Naive B cell (primary cell): ENCODE measurements at regions not wholly inside any gene's neighbourhood (a gene's known extent, or its start where the extent isn't known, plus 50 kb on each side); places are given as distances from the start of the nearest gene placed in this dataset.

ENCODE experiments used
- ATAC-seq, 2 donors: fragments of 150-1000 bp; cut with Tn5 transposase; 2 replicates each; pipeline ENCODE4 v1.10.0; 2021; ENCODE audit warnings: low read depth in 2 of 2, mild to moderate bottlenecking in 2 of 2, moderate library complexity in 2 of 2
- DNase-seq: peaks from one replicate; pipeline ENCODE4 v3.0.0; 2022
- H3K27ac Mint-ChIP-seq, 6 donors: one replicate each; pipeline ENCODE4 v1.8.0; 2020 to 2022; ENCODE audit warnings: mild to moderate bottlenecking in 6 of 6, mixed read lengths in 6 of 6, moderate library complexity in 5 of 6, inconsistent platforms in 2 of 6
- H3K27me3 Mint-ChIP-seq, 3 donors: one replicate each; pipeline ENCODE4 v1.8.0; 2021 to 2022; ENCODE audit warnings: mixed read lengths in 3 of 3, mild to moderate bottlenecking in 1 of 3
- H3K36me3 Mint-ChIP-seq, 2 donors: one replicate each; pipeline ENCODE4 v1.8.0; 2020 to 2022; ENCODE audit warnings: mixed read lengths in 2 of 2, inconsistent platforms in 1 of 2, mild to moderate bottlenecking in 1 of 2
- H3K4me1 Mint-ChIP-seq, 3 donors: one replicate each; pipeline ENCODE4 v1.8.0; 2020 to 2022; ENCODE audit warnings: mixed read lengths in 3 of 3, inconsistent platforms in 1 of 3, mild to moderate bottlenecking in 1 of 3, moderate library complexity in 1 of 3
- H3K4me3 Mint-ChIP-seq, 8 donors: one replicate each; pipeline ENCODE4 v1.8.0; 2020 to 2022; ENCODE audit warnings: mild to moderate bottlenecking in 8 of 8, mixed read lengths in 8 of 8, moderate library complexity in 8 of 8, inconsistent platforms in 2 of 8
- H3K9me3 Mint-ChIP-seq, 7 donors: one replicate each; pipeline ENCODE4 v1.8.0; 2020 to 2022; ENCODE audit warnings: mixed read lengths in 7 of 7, mild to moderate bottlenecking in 5 of 7, inconsistent platforms in 2 of 7, moderate library complexity in 1 of 7

DNA sequence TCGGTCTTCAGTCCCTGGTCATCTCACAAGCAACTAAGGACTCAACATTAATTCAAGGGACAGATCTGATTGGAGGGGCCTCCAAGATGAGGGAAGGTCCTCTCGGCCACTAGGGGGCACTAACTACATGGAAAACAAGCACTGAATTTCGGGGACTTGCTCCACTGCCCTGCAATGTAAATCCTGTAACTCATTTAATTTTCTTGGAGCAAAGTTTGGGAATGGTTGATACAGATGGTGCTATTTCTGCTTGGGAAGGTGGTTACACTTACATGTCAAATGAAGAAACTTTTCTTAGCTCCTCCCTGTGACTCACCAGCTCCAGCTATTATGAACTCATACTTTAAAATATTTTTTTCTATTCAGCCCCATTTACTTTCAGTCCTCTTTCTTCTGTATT, 97.4 kb upstream of the KCNJ15 start:
- Mint-ChIP-seq H3K36me3 (no peaks in the 10 kb centered on the region), H3K9me3 (no peaks in the 10 kb centered on the region), H3K4me3 (no peak overlapping the region), H3K27ac (no peak overlapping the region), H3K27me3 (peaks cover 14 to 31% (median 24%) of the 10 kb centered on the region in 3 donors), H3K4me1 (no peaks in the 10 kb centered on the region)
- no peak for DNase-seq
- ATAC-seq, result no peak

DNA sequence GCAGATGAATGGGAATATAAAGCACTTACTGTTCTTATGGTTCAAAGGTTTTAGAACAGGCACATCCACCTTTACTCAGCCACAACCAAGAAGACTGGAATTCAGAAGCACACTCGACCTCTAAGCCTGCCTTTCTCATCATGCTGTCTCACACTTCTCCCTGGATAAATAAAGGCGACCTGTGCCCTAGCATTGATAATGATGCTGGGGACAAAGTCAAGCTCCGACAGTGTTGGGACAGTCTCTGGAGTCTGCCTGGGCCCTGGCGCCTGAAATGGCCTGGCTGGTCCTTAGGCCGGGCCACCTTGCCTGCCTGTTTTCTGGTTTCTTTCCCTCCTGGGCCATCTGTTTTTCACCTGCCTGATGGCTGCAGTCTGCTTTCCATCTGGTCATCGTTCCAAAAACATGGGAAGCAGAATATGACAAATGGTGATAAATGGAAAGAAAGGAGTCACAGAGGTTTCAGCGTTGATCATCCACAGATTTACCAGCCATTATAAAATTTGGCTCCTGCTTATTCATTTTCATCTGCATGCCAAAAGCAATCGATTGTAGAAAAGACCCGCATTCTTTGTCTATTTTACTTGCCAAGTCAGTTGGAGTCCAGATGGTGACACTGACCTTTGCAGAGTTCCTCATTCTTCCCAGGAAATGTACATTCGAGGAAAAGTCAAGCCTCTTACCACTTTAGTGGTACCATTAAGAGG, 91.2 kb upstream of the KCNJ15 start:
- no peak overlapping the region for H3K4me3 Mint-ChIP-seq
- H3K4me1 Mint-ChIP-seq, result no peaks in the 10 kb centered on the region
- no peak overlapping the region for H3K27ac Mint-ChIP-seq
- H3K36me3 Mint-ChIP-seq, result no peaks in the 10 kb centered on the region
- H3K9me3 Mint-ChIP-seq, result no peaks in the 10 kb centered on the region
- no peak for DNase-seq
- ATAC-seq, result no peak
- peaks cover 0 to 5% (median 4%) of the 10 kb centered on the region in 3 donors for H3K27me3 Mint-ChIP-seq

DNA sequence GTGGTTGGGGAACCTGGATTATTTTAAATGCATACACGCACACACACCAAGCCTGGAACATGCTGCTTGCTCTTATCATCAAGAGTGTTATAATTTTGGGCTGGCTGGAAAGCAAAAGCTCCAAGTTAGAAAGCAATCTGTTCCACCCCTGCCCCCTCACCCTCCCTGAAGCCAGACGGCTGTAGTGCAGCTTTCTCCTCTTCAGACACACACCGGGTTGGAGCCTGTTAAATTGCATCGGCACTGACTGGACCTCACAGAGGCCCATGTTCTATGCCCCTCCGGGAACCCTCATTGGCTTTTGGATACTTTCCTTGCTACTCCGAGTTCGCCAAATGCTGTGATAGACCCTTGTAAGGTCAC, 90.6 kb upstream of the KCNJ15 start:
- no peak for DNase-seq
- Mint-ChIP-seq H3K9me3 (no peaks in the 10 kb centered on the region), H3K27me3 (peaks cover 0 to 5% (median 4%) of the 10 kb centered on the region in 3 donors), H3K4me1 (no peaks in the 10 kb centered on the region), H3K36me3 (no peaks in the 10 kb centered on the region), H3K27ac (no peak overlapping the region), H3K4me3 (no peak overlapping the region)
- no peak for ATAC-seq

DNA sequence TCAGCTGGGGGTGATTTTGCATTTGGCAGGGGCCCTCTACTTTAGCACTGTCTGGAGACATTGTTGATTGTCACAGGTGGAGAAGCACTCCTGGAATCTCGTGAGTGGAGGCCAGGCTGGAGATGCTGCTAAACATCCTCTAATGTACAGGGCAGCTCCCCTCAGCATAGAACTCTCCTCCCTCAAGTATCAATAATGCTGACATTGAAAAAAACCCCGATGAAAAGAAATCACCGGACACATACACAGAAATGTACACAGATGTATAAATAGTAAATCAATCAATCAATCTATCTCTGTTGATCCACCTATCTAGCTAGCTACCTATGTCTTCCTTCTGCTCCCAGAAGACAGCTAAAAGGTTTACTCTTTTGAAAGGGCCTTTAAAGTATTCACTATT, 89.4 kb upstream of the KCNJ15 start:
- DNase-seq (no peak), ATAC-seq (no peak)
- no peak overlapping the region for H3K4me3 Mint-ChIP-seq

DNA sequence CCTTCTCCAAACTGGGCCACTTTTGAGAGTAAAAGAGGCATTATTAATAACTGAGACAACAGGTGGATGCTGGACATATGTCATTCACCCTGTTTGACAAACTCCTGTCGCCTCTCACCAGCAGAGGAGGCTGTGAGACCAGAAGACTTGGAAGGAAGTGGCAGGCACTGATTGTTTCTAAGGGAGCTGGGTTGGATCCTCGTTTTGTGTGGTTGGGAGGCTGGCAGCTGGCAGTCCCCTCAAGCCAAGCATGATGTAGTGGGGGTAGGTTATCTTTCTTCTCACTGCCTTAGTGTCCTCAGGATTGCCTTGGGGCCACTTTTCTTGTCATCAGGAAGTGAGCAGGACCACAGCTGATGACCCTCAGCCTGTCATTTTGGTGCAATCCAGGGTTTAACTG, 86.5 kb upstream of the KCNJ15 start:
- Mint-ChIP-seq H3K9me3 (peaks cover 0 to 1% (median 0%) of the 10 kb centered on the region in 7 donors), H3K4me1 (no peaks in the 10 kb centered on the region), H3K27me3 (peaks cover 0 to 7% (median 5%) of the 10 kb centered on the region in 3 donors), H3K36me3 (no peaks in the 10 kb centered on the region), H3K27ac (no peak overlapping the region), H3K4me3 (no peak overlapping the region)
- ATAC-seq, result no peak
- DNase-seq, result no peak

More for the DNA sequence above, 89.4 kb upstream of the KCNJ15 start:
- no peaks in the 10 kb centered on the region for H3K36me3 Mint-ChIP-seq
- no peaks in the 10 kb centered on the region for H3K4me1 Mint-ChIP-seq
- H3K27ac Mint-ChIP-seq, result peak overlapping the region in 1 of 6 donors; percentile 30
- H3K9me3 Mint-ChIP-seq, result no peaks in the 10 kb centered on the region
- H3K27me3 Mint-ChIP-seq, result peaks cover 0 to 10% (median 3%) of the 10 kb centered on the region in 3 donors

DNA sequence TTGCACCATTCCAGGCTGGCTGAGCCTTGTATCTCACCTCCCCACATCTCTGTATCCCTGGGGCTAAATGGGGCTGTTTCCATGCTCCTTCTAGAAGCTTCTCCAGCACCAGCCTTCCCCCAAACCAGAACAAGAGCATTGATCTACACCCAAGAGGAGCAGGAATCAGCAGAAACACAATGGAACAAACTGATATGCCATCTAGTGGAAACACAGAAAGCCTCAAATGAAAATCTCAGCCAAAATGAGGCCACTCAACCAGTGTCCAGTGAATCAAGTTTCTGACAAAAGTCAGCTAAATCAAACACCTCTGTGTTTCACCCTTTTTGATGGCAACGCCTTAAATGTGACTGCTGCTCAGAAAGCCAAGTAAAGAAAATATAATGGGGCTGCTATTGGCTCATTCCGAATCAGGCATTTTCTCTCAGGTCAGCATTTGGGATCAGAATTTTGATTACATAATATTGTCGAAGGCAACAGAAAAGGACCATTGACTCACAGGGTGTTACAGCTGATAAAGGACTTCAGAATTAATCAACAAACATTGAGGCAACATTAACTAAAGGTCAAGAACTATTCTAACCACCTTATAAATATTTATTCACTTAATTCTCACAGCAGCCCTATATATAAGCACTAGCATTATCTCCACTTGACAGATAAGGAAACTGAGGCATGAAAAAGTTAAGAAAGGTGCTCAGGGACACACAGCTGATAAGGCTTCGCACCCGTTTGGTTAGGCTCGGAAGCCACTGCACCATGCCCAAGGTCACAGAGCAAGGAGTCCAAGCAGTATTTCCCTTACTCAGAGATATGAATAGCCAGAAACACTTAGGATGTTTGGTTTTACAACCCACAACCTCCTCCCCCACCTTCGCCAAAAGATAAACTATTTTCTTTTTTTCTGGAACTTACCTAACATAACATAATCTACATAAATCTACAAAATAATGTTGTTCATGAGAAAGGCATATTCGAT, 85.8 kb upstream of the KCNJ15 start:
- no peaks in the 10 kb centered on the region for H3K4me1 Mint-ChIP-seq
- H3K9me3 Mint-ChIP-seq, result peaks cover 0 to 1% (median 0%) of the 10 kb centered on the region in 7 donors
- H3K27ac Mint-ChIP-seq, result no peak overlapping the region
- peaks cover 0 to 7% (median 5%) of the 10 kb centered on the region in 3 donors for H3K27me3 Mint-ChIP-seq
- DNase-seq, result no peak
- H3K36me3 Mint-ChIP-seq, result no peaks in the 10 kb centered on the region
- H3K4me3 Mint-ChIP-seq, result no peak overlapping the region
- no peak for ATAC-seq

DNA sequence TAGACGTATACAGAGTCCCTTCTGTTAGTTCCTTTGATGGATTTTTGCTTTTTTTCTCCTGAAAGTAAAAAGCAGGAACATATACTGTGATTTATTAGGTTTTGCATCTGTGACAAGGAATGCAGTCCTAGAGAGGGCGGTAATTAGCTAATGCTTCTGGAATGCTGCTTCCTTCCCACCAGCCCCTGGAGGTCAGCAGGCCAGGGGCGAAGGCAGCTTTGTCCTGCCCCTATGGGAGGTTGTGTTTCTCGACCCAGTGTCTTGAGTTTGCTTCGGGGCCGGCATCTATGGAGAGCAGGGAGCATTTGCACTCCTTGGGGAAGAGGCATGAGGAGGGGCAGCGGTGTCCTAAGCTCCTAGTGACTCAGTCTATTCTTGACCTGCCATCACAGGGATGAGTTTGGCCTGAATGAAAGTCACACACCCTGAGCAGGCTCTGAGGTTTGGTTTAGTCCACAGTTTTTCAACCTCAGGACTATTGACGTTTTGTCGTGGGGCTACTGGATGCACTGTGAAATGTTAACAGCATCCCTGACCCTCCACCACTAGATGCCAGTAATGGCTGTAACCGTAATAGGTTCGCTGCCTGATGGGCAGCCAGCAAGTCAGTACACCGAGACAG, 85.0 kb upstream of the KCNJ15 start:
- no peaks in the 10 kb centered on the region for H3K4me1 Mint-ChIP-seq
- no peak overlapping the region for H3K4me3 Mint-ChIP-seq
- ATAC-seq (no peak), DNase-seq (no peak)
- H3K27me3 Mint-ChIP-seq, result peaks cover 0 to 7% (median 5%) of the 10 kb centered on the region in 3 donors
- peak overlapping the region in 1 of 6 donors; percentile 52 for H3K27ac Mint-ChIP-seq
- peaks cover 0 to 1% (median 0%) of the 10 kb centered on the region in 7 donors for H3K9me3 Mint-ChIP-seq
- H3K36me3 Mint-ChIP-seq, result no peaks in the 10 kb centered on the region

DNA sequence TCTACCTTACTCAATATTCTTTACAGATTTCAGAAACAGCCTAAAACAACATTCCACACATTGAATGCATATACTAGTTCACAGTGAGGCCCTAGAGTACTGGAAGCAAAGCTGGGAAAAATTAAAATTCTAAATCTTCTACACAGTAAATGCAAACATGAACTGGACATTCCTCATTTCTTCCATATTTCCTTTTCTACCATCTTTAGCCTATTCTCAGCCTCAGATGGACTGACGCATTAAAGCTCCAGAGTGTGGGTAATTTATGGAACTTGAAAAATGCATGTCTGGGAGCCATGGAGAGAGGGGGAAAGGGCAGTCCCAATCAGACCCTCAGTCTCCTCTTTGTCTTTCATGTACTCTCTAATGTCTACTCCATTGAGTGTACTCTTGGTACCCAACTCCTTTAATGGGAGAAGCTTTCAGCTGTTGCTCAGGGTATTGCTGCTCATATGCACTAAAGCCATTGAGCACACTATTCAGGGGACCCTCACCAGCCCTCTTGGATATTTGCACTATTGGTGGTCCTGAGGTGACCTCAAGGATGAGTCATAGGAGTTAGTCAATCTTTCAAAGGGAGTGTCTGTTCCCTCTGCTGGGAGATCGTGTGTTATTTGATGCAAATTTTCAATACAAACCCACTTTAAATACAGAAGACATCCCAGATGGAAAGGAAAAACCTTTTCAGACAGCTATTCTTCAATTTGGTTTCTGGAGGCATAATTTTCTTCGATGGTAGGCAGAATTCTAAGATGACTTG, 83.3 kb upstream of the KCNJ15 start:
- ATAC-seq, result no peak
- no peak for DNase-seq
- Mint-ChIP-seq H3K27me3 (peaks cover 5 to 7% (median 6%) of the 10 kb centered on the region in 3 donors), H3K4me1 (no peaks in the 10 kb centered on the region), H3K36me3 (no peaks in the 10 kb centered on the region), H3K27ac (no peak overlapping the region), H3K4me3 (no peak overlapping the region), H3K9me3 (peaks cover 0 to 4% (median 0%) of the 10 kb centered on the region in 7 donors)

DNA sequence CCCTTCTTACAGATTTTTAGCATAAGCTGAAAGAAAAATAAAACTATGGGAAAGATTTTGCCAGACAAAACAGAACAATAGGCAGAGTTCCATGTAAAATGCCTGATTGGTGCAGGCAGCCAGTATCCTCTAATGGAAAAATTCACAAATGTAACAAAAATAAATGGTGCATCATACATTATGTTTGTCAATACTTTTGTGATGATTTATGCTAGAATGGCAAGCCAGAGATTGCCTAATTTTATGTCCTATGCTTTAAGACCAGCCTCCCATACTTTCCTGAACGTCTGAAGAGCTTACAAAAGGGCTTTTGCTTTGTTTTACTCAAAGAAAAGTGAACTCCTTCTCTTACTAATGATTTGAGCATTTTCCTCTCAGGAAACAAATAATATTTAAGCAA, 81.5 kb upstream of the KCNJ15 start:
- H3K9me3 Mint-ChIP-seq, result peaks cover 0 to 5% (median 0%) of the 10 kb centered on the region in 7 donors
- DNase-seq, result no peak
- no peaks in the 10 kb centered on the region for H3K4me1 Mint-ChIP-seq

DNA sequence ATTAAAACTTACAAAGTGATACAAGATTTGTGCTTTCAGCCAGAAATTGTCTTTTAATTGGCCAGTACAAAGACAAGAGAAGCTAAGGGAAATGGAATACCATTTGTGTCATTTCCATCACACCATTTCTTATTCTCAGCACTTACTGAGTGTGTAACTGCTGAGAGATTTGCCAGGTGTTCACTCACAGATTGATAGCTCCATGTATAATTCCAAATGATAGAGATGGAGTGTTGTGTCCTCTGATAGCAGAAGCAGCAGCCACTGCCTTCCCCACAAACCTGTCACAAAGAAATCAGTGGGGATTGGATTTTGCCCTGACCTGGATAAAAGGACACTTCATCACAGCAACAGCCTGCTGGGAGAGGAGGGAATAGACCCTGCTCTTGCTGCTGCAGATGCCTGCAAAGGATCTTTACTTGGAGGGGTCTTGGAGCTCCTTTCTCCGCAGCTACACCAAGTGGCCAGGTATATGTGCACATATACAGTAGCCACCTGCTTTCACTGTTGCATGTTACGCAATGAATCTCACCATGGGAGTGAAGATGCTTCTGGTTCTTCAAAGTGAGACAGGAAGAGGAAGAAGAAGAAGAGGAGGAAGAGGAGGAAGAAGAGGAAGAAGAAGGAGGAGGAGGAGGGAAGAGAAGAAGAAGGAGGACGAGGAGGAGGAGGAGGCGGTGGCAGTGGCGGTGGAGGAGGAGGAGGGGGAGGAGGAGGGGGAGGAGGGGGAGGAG, 78.7 kb upstream of the KCNJ15 start:
- no peaks in the 10 kb centered on the region for H3K36me3 Mint-ChIP-seq
- ATAC-seq, result no peak
- peaks cover 0 to 5% (median 2%) of the 10 kb centered on the region in 7 donors for H3K9me3 Mint-ChIP-seq
- no peak for DNase-seq
- H3K27ac Mint-ChIP-seq, result no peak overlapping the region
- peaks cover 0 to 19% (median 0%) of the 10 kb centered on the region in 3 donors for H3K27me3 Mint-ChIP-seq
- H3K4me1 Mint-ChIP-seq, result no peaks in the 10 kb centered on the region
- H3K4me3 Mint-ChIP-seq, result no peak overlapping the region

More for the DNA sequence above, 81.5 kb upstream of the KCNJ15 start:
- no peak overlapping the region for H3K27ac Mint-ChIP-seq
- no peak for ATAC-seq
- no peaks in the 10 kb centered on the region for H3K36me3 Mint-ChIP-seq
- no peak overlapping the region for H3K4me3 Mint-ChIP-seq
- peaks cover 5 to 19% (median 7%) of the 10 kb centered on the region in 3 donors for H3K27me3 Mint-ChIP-seq

DNA sequence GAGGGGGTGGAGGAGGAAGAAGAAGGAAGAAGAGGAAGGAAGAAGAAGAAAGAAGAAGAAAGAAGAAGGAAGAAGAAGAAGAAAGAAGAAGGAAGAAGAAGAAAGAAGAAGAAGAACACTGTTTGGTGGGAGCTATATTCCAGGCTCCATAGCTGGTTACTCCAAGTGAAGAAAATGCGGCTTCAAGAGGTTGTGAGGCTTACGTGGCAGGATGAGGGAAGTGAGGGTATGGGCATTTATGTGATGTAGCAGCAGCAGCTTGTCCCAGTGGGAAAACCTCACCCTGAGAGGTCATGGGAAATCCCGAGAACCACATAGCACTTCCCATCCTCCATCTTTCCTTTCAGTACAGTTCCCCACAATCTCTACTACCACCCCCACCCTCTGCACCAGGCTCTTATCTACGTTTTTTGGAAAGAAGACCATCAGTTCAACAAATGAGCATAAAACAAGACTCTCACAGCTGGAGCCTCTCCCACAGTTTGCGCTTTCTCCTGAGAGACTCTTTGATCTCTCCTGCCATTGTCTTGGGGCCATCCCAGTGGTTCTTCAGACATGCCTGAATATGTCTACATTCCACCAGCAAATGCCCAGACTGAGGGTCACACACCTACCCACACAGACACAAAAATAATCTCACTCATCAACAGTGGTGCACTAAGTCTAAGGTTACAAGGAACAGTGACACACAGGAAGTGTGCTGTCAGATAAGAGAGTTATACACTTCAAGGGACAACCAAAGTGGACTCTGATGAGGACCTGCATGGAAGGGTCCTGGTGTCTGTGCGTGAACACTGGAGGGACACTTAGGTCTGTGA, 77.9 kb upstream of the KCNJ15 start:
- Mint-ChIP-seq H3K9me3 (peaks cover 0 to 5% (median 3%) of the 10 kb centered on the region in 7 donors), H3K27me3 (peaks cover 0 to 19% (median 0%) of the 10 kb centered on the region in 3 donors), H3K27ac (no peak overlapping the region), H3K36me3 (no peaks in the 10 kb centered on the region), H3K4me3 (no peak overlapping the region), H3K4me1 (no peaks in the 10 kb centered on the region)
- no peak for DNase-seq
- no peak for ATAC-seq

DNA sequence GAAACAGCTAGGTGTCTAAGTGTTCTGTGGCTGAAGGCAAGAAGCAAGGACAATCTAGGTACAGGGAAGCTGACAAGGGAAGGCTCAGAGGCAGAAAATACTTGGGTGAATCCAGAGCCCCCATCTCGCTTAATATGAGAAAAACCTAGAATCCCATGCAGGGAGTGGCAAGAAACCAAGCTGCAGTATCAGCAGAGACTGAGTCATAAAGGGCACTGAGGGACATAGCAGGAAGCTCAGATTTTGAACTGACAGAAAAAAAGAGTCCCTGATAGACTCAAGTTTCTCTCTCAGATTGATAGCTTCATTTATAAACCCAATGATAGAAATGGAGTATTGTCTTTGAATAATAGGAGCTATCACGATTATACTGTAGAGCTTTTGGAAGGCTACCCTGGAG, 77.3 kb upstream of the KCNJ15 start:
- Mint-ChIP-seq H3K36me3 (no peaks in the 10 kb centered on the region), H3K27ac (no peak overlapping the region), H3K4me1 (no peaks in the 10 kb centered on the region), H3K4me3 (no peak overlapping the region), H3K27me3 (peaks cover 0 to 19% (median 0%) of the 10 kb centered on the region in 3 donors), H3K9me3 (peaks cover 0 to 6% (median 3%) of the 10 kb centered on the region in 7 donors)
- no peak for DNase-seq
- ATAC-seq, result no peak
